ENCODE measurements at regions not wholly inside any gene's neighbourhood (a gene's known extent, or its start where the extent isn't known, plus 50 kb on each side); places are given as distances from the start of the nearest gene placed in this dataset.

GRCh38 chr5:53340956-53341750 lies 139.3 kb upstream of the FST start:
- TF ChIP-seq CTCF (IDR thresholded peaks at IDR 0.05) (no peak), POLR2A (IDR thresholded peaks at IDR 0.05) (no peak)
